NCI-H146 treated with DMSO at 0.1 percent for 48 hours (cell line): ENCODE measurements at regions not wholly inside any gene's neighbourhood (a gene's known extent, or its start where the extent isn't known, plus 50 kb on each side); places are given as distances from the start of the nearest gene placed in this dataset.

Source experiments
- DNase-seq: peaks from one replicate; lab custom pipeline; 2025; ENCODE audit not compliant: unreplicated experiment; lab: John Stamatoyannopoulos, UW

DNA sequence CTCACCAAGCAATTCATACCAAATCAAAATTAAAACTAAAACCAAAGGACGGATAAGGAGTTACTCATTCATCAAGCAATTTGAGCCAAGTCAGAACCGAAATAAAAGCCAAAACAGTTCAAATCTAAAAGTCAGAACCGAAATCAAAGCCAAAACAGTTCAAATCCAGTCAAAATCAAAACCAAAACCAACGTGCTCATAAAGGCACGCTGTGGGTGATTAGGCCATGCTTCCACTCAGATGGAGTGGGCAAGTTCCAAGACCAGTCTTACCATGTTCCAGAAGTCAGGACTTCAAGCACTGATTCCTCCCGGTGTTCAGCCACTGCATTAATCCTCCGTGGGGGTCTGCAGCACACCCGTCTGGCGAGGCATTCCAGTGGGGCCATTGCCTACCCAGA, 409.3 kb downstream of the TGFB2 start:
- DNase-seq: no peak

DNA sequence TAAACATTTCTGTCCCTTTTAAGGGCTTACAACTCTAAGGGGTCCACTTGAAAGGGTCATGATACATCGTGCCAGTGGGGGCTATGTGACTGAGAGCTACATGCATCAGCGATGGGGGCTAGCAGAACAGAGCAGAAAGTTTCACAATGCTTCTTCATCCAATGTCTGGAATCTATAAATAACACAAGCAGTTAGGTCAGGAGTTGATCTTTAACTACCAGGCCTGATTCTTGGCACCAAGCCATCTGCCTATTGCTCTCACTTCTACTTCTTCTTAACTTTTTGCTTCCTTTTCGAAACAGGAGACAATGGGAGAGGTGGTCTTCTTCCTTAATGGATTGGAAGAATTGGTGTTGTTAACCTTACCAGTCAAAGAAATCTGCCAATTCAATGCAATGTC, 410.0 kb downstream of the TGFB2 start:
- no peak for DNase-seq

DNA sequence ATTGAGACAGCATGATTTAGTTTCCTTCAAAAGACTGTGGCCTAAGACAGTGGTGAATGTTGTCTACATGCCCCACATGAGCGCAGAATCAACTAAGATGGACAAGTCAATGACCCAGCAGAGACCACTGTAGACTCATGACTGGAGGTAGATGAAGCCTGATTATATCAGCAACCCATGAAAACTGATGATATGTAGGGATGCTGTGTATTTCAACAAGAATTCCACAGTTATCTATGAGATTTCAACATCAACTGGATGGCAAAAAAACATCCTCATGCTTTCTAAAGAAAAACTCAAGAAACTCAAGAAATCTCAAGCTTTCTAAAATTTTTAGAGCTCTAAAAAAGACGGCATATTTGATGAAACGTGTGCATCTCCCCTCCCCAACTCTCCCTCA, 413.9 kb upstream of the LYPLAL1 start:
- DNase-seq: no peak

DNA sequence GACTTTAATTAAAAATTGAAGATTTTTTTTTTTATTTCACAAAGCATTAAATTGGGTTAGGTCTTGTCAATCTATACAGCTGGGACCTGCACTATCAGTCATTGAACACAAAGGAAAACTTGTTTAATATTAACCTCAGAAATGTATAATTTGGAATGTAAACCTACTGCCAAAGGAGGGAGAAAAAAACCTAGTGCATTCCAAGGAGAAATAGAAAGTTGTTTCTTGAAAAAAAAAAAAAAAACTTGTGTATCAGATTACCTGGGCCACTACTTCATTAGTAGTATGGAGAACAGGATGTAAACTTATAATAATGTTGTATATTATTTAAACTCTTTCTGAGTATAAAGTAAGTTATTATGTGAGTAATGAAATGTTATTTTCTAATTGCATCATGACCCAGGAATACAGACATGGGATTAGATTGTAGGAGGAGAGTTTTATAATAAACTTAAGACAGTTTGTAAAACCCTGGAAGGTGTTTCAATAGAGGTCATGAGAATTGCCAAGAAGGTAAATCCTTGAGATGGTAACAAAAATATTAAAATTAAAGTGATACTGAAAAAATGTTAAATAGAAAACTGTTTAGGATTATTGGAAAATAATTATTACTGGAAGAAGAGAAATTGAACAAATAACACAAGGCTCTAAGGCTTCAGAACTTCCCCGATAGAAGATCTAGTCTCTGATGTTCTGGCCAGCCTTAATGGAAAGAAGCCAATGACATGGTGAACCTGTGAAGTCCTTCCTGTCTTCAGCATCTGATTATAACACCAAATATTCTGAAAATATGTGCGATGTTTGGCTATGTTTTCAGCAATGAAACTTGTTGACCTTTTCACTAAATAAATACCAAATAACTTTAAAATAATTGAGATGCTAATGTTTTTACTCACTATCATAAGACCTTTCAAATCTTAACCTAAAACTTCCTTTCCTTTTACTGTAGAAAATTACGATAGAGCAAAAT, 412.8 kb upstream of the LYPLAL1 start:
- DNase-seq: no peak

DNA sequence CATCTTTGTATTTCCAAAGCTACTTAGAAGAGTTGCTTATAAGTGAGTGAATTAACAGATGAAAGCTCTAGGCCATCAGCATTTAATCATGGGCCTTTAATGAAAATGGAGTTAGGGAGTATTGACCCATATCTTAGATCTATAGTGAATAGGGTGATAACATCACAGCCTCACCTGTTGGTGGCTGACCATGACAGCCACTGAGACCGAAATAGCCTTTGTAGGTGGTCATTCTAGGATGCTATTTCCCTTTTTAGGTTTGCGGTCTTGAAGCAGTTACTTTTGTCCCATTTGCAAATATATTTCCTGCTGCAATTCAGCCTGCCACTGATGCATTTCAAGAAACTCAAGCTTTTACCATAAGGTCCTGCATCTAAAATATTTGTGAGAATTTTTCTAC, 410.1 kb upstream of the LYPLAL1 start:
- no peak for DNase-seq

DNA sequence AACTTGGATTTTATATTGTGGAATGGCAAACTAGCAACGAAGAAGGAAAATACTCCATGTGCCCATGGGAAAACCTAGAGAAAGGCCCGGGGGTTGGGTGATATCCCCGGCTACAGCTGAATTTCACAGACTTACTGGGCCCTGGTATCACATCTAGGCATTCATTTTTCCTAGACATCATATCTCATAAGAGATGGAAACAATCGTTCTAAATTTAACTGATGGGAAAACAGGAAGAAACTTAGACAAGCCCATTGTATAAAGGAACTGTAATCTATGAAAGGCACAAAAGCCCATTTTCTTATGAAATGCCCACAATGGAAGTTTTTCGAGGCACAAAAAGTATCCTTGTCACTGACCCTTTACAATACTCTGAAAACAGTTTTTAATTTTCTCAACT, 407.9 kb upstream of the LYPLAL1 start:
- DNase-seq: no peak

DNA sequence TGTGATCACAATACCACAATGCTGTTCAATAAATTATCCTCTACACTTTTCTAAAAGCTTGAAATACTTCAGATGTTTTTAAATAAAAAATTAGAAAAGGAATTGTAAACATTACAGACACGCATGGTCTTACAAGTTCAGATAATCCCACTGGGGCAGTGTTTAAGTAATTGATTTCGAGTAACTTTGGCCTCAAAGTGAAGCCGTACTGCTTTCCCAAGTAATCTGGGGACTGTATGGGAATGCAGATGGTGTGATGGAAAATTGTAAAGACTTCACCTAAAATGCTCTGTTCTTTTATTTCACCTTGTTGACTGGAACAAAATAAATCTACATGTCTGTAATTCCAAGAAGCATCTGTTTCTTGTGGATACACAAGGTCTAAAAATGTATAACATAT, 401.7 kb upstream of the LYPLAL1 start:
- no peak for DNase-seq

DNA sequence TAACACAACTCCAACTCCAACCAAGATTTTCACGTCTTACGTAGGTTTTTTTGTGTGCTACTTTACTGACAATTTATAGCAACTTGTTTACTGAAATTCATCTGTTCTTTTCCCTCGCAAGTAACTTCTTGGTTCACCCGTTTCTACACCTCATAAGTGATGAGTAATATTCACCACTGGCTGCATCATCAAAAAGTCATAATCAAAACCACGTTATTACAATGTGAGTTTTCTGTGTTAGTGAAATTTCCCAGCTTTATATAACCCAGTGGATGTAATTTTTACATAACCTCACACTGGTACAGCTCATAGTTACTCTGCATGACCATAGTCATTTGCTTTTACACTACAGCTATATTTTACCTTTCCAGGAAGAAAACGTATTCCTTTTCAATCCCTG, 401.1 kb upstream of the LYPLAL1 start:
- no peak for DNase-seq

DNA sequence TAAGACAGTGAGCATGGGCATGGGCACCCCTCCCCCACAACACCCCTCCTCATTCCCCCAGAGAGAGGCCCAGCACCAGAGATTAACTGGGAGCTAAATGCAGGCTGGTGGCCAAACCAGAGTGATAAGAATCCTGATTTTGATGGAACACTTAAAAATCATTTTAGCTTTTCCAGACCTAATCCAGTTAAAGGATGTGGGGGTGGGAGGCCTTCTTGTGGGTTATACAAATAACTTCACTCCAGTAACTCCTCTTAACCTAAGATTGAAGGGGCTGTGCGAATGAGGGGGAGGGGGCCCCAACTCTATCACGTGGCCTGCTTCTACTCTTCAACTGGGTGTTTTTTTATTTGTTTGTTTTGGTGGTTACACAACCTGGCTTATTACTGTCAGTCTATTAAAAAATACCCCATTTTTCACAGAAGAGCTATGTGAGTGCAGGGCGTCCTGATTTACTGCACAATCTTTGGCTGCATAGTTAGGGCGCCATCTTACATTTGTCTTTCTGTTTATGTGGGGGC, 398.1 kb upstream of the LYPLAL1 start:
- DNase-seq: no peak

DNA sequence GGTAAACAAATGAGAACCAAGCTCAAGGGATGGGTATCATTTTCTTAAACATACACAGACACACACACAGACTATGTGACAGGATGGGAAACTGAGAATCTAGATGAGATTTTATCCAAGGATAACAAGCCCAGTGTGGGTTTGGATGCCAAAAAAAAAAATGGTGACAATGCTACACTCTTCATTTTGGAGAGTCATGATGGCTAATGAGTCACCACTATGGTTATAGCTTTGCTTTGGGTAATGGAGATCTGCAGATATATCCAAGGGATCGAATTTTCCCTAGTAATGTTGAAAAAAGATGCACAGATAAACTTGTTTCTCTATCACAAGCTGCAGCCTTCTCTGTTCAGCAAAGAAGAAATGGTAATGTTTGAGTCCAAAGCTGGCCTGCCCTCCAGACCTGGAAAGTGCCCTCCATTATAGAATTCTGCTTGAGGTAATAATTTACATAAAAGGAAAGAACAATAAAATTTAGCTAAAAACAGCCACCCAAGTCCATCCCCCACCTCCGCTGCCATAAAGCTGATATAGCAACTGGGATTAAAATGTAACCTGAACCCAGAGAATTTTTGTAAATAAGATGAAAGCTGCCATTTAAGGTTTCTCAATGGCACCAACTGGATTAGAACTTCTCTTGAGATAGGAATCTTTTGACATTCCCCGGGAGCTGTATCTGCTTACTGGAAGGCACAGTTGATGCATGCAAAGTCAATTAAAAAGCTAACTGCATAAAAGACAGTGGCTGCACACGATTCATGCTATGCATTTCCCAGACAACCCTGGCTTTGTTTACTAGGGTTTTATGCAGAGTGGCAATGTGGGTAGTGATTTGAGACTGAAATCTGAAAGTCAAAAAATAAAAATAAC, 395.2 kb upstream of the LYPLAL1 start:
- no peak for DNase-seq

DNA sequence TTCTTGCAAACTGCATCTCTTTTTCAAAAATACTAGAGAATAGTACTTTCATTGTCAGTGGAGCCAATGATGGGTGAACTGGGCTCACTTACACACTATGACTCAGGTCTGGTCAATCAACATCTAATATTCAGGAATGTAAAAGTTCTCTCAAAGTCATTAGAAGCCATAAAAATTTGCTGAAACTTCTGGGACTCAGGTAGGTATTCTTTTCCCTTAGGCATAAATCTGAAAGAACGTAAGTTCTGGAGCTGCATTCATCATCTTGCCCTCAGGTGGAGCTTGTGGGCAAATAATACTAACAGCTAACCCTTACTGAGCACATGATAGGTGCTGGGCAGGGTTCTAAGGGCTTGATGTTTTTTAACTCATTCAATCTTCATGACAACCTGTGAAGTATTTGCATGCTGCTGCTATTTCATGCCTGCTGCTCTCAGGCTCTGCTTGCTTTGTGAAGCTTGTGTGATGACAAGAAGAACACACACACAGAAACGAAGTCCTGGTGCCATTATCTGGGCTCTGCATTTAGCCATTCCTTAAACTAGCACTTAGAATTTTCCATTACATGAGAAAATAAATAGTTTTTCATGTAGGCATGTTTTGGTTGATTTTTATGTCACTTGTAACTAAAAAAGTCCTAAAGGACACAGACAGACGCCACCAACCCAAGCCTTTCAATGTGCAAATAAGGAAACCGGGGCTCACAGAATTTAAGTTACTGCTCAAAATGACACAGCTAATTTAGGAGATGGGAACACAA, 394.2 kb upstream of the LYPLAL1 start:
- no peak for DNase-seq

DNA sequence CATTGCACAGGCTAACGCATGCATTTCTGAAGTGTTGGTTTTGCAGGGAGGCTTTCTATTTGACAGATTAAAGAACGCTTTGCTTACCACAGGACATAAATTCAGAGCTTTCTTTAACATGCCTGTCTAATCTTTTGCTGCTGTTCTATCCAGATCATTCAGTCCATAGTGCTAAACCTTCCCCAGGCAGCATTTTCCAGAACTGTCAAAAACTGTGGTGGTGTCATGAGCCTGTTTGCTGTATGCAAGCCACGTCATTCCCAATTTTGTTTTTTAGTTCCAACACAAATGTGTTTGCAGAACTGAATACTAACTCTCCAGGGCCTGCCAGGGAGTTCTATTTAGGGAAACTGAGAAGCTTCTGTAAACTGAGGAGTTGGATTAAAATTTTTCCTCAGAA, 390.5 kb upstream of the LYPLAL1 start:
- no peak for DNase-seq

DNA sequence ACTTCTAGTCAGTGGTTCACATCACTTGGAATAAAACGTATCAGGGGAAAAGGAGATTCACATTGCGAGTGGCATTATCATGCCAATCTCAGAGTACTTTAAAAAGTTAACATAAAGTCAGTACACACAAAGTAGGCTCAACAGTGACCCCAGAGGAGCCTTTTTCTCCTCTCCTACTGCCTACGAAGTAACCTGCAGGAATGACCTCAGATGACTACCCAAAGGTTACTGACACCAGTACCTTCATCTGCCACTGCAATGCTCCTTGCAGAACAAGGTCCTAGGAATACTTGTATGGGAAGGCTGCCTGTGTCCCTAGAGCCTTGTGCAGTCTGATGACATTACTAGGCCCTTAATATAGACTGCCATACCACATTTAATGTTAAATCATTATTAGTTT, 389.8 kb upstream of the LYPLAL1 start:
- DNase-seq: no peak

DNA sequence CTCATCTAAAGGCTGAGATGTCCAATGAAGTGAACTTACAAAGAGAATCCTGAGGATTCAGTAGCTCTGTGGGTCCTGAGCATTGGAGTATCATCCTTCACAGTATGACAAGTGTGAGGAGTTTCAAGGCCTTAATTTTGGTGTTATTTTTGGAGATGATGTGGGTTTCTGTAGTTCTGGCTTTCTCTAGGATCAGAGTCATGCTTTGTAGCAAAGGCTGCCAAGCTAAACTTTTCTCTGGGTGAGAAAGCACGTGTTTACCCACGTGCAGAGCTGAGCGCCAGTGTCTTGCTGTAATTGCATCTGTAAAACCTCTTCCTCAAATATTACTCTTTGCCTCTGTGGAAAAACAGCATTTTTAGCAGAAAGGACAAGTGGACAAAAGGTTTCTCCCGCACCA, 387.8 kb upstream of the LYPLAL1 start:
- DNase-seq: no peak

DNA sequence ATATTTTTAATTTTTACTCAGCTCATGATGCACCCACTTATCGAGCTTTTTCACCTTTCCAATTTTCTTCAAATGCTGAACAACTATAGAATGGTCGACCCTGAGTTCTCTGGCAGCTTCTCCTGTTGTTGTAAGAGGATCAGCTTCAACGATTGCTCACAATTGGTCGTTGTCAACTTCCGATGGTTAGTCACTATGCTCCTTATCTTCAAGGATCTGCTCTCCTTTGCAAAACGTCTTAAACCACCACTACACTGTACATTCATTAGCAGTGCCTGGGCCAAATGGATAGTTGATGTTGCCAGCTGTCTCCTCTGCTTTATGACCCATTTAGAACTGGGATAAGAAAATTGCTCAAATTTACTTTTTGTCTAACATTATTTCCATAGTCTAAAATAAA, 385.9 kb upstream of the LYPLAL1 start:
- no peak for DNase-seq

DNA sequence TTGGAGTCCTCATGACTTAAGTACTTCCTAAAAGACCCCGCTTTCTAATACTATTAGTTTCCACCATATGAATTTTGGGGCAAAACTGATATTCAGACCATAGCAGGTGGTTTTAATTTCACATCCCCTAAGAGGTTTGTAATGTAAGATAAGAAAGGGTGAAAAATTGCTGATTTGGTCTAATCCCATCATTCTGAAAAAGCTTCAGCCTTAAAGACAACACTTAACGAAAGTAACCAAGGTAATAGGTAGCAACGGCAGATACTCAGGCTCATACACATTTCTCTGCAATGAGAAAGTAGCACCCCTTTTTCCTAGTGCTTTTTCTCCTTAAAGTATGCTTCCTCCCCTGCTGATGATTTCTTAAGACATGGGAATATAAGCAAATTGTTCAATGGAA, 376.9 kb upstream of the LYPLAL1 start:
- DNase-seq: no peak

DNA sequence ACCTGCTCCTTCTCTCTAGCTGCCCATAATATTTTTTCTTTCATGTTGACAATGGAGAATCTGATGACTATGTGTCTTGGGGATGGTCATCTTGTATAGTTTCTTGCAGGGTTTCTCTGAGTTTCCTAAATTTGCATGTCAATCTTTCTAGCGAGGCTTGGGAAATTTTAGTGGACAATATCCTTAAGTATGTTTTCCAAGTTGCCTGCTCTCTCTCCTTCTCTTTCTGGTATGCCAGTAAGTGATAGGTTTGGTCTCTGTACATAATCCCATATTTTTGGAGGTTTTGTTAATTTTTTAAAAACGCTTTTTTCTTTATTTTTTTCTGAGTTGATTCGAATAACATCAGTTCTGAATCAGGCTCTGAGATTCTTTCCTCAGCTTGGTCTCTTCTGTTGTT, 370.9 kb upstream of the LYPLAL1 start:
- no peak for DNase-seq

DNA sequence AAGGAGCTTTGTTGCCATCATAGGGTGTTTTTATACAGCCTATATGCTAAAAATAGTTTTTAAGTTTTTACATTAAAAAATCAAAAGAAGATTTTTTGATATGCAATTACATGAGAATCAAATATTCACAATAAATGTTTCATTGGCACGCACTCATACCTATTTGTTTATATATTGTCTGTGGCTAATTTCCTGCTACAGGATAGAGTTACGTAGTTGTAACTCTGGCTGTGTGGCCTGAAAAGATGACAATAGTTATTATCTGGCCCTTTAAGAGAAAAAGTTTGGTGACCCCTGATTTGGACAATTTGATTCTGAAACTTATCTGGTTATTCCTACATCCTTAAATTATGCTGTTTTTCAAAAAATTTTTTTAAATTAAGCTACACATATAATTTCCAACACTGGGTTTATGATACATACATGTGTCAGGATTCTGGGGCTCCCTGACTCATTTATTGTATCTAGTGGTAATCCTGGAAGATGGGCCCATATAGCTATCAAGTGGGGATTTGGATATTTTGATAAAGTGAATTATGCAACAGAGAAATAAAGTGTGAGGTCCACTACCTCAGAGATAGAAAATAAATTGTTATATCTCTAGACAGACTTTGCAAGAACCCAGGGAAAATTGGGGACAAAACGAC, 370.2 kb upstream of the LYPLAL1 start:
- no peak for DNase-seq

DNA sequence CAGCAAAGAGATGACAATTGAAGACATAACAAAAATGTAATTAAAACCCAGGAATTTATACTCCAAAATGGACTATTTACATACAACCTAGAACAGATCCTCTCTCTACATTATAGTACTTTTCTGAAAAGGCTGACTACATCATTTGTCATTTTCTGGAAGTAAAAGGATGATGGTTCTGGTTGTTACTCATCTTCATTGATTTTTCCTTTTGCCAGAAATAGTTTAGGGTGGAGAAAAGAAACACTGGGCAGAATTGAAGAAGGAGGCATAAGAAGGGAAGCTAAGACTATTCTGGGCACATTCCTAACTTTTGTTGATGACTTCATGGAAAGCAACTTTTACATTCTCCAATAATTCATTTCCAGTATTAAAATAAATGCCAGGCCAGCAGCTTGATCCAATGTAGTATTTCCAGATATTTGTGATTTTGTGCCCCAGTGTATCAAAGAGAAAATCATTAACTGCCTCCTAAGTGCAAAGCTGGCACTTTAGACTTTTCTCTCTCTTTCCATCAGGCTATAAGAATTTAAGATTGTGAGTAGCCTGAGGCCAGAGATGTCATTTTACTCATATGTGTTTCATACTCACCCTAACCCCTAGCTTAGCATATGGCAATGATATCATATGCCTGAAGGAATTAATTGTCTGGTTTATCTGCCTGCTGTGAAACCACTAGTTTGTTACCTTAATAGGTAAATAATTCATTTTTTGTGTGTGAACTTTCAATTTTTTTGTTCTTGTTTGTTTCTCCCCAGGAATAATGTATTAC, 369.5 kb upstream of the LYPLAL1 start:
- DNase-seq: no peak

DNA sequence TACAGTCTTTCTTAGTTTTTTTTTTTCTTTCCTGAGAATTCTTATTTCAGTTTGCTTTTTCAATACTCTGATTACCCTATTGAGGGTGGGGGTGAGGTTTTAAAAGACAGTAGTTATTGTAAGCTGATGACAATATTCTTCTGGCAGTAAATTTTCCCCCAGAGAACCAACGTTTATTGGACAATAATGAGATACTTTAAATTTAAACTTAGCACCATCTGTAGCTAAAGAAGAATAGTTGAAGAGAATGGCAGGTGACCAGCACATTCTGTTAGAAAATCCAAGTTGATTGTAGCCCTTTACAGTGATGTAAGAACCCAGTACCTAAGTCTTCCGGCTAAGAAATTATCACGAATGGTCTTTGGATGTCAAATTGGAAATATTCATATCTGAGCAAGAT, 364.6 kb upstream of the LYPLAL1 start:
- DNase-seq: no peak
